Lung (tissue), 11 donors: ENCODE measurements at regions not wholly inside any gene's neighbourhood (a gene's known extent, or its start where the extent isn't known, plus 50 kb on each side); places are given as distances from the start of the nearest gene placed in this dataset.

Source experiments
- ATAC-seq: fragments of 200-7000 bp; cut with Tn5 transposase; one replicate; pipeline ENCODE4 v1.9.1; 2020; ENCODE audit warnings: moderate number of reproducible peaks; ENCODE audit not compliant: insufficient read depth, low FRiP score
- DNase-seq, 3 donors: peaks; one replicate each; pipeline ENCODE4 v3.0.0-alpha.2; 2013 to 2017
- H3K27ac ChIP-seq, 2 donors: one replicate each; pipeline ENCODE4 v1.5.1; 2013; ENCODE audit warnings: mild to moderate bottlenecking in 2 of 2, moderate library complexity in 2 of 2, control low read depth in 1 of 2, inconsistent platforms in 1 of 2, low read depth in 1 of 2, low read length in 1 of 2
- H3K27me3 ChIP-seq, 3 donors: one replicate each; pipeline ENCODE4 v1.5.1; 2013; ENCODE audit warnings: low read length in 2 of 3; ENCODE audit not compliant: control insufficient read depth in 3 of 3, insufficient read depth in 3 of 3
- H3K36me3 ChIP-seq, 4 donors: one replicate each; pipeline ENCODE4 v1.5.1; 2013; ENCODE audit warnings: low read length in 4 of 4, mild to moderate bottlenecking in 1 of 4, moderate library complexity in 1 of 4; ENCODE audit not compliant: control insufficient read depth in 4 of 4, insufficient read depth in 4 of 4
- H3K4me1 ChIP-seq, 5 donors: one replicate each; pipeline ENCODE4 v1.5.1; 2013; ENCODE audit warnings: low read length in 5 of 5, mild to moderate bottlenecking in 2 of 5, moderate library complexity in 1 of 5; ENCODE audit not compliant: control insufficient read depth in 5 of 5, insufficient read depth in 5 of 5
- H3K4me3 ChIP-seq: one replicate; pipeline ENCODE4 v1.5.1; 2013; ENCODE audit warnings: mild to moderate bottlenecking, control low read depth, moderate library complexity
- H3K9ac ChIP-seq, 2 donors: one replicate each; pipeline ENCODE4 v1.5.1; 2013; ENCODE audit warnings: low read length in 2 of 2, control low read depth in 1 of 2; ENCODE audit not compliant: insufficient read depth in 1 of 2
- H3K9me3 ChIP-seq, 4 donors: one replicate each; pipeline ENCODE4 v1.5.1; 2013; ENCODE audit warnings: low read length in 3 of 4, mild to moderate bottlenecking in 1 of 4, moderate library complexity in 1 of 4; ENCODE audit not compliant: control insufficient read depth in 4 of 4, insufficient read depth in 3 of 4
- CTCF ChIP-seq: IDR thresholded peaks from 2 replicates; pipeline ENCODE4 v1.5.1; 2012; ENCODE audit warnings: mild to moderate bottlenecking; ENCODE audit errors: control extremely low read depth, extremely low read depth
- WGBS, 2 donors: extraction: QIAGEN DNeasy Blood & Tissue Kit; methylation state at CpG; one replicate each; pipeline ENCODE4 v1.1.7; 2013; 5-methylcytosine and 5-hydroxymethylcytosine counted together
- donor health status: control.
- donor health status: control.
- donor health status: Bipolar disorder and iron deficiency.
- donor health status: healthy.
- donor health status: DM: yes; HTN: yes; CAD: no.

DNA sequence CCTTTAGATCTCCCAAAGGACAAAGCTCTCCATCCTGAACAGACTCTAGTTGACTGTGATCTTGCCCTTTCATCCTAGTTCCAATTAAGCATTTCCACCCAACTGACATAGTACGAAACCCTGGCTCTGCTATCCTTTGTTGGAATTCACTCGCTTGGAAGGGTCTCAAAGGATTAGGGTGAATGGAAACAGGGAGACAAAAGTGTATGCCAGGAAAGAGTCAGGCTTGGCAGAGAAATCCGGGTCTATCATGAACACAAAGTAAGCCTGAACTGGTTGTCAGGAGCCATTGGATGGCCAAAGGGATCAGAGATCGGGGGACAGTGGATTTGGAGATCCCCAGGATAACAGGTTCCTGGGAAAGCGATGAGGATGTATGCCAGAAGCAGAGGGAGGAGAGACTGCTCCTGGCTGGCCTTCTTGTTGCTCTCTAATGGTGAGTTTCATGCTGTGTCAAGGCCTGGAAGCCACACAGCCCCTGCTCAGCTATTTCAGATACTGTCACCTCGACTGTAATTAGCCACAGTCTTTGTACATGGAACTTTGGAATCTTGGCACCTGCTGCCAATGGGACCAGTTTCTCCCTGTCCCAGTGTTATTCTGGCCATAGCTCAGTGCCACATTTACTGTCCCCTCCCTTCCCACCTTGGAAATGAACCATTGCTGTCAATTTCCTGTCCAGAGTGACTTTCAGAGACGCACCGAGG, 1168.7 kb upstream of the AUTS2 start:
- H3K27me3 ChIP-seq: no peaks in the 10 kb centered on the region
- WGBS, 2 donors: 72 to 81% methylated on average over 8 of the region's 8 CpGs
- DNase-seq (no peak), ATAC-seq (no peak)
- no peak for TF ChIP-seq CTCF
- H3K36me3 ChIP-seq: no peaks in the 10 kb centered on the region
- H3K9me3 ChIP-seq: peaks cover 0 to 4% (median 0%) of the 10 kb centered on the region in 4 donors
- H3K4me3 ChIP-seq: no peak overlapping the region
- H3K4me1 ChIP-seq: no peaks in the 10 kb centered on the region
- H3K27ac ChIP-seq: no peak overlapping the region
- no peak overlapping the region for H3K9ac ChIP-seq

DNA sequence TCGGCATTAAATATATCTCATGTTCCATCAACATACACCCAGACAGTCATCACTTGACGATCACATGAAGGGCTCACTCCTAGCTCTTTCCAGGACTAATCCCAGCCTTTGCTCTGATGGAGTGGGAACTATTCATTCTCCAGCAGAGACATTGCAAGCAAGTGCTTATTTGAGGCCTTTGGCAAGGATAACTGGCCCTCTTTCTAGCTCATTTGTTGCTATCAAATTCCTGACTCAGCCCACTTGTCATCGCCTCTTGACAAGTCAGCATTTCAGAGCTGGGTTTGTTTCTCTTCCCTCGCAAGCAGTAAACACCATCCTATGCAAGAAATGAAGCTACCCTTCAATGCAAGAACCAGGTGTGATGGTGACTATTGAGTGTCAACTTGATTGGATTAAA, 1165.7 kb upstream of the AUTS2 start:
- Histone ChIP-seq H3K9me3 (peaks cover 0 to 2% (median 0%) of the 10 kb centered on the region in 4 donors), H3K4me3 (no peak overlapping the region), H3K36me3 (no peaks in the 10 kb centered on the region), H3K27ac (no peak overlapping the region), H3K27me3 (no peaks in the 10 kb centered on the region), H3K4me1 (peaks cover 0 to 4% (median 0%) of the 10 kb centered on the region in 5 donors), H3K9ac (no peak overlapping the region)
- ATAC-seq (no peak), DNase-seq (no peak)
- TF ChIP-seq CTCF: no peak
- WGBS, 2 donors: 74 to 84% methylated on average over 4 of the region's 4 CpGs

DNA sequence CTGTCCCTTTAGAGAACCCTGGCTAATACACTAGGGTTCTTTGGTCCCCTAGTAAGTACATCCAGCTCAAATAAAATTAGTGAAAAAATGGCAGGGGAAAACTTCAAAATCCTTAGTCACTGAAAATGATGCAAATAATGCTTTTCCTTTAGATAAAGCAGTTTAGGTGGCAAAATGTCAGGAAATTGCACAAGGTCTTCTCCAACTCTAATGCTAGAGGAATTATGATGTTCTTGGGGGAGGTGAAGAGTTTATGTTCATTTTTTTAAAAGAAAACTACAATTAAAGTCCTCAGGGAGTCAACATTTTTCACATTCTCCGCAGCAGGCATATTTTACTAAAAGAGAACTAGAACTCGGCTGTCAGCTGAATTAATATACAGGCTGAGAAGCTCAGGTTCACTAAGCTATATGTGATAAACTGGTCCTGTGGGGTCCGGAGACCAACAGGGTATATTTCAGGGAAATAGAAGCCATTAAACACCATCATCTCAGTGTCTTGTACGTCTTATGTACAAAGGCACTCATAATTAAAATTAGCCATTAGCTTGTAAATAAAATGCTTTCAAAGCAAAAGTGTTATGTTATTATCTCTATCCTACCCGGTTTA, 1164.7 kb upstream of the AUTS2 start:
- H3K4me3 ChIP-seq: no peak overlapping the region
- WGBS, 2 donors: 85 to 91% methylated on average over 5 of the region's 5 CpGs
- H3K9me3 ChIP-seq: peaks cover 0 to 2% (median 0%) of the 10 kb centered on the region in 4 donors
- H3K27me3 ChIP-seq: no peaks in the 10 kb centered on the region
- ATAC-seq: no peak
- peaks cover 0 to 4% (median 0%) of the 10 kb centered on the region in 5 donors for H3K4me1 ChIP-seq
- no peak for TF ChIP-seq CTCF
- no peak overlapping the region for H3K9ac ChIP-seq
- H3K27ac ChIP-seq: no peak overlapping the region
- no peaks in the 10 kb centered on the region for H3K36me3 ChIP-seq
- DNase-seq: peak in 1 of 3 donors; percentile 21
